HEK293T (cell line): ENCODE measurements at regions not wholly inside any gene's neighbourhood (a gene's known extent, or its start where the extent isn't known, plus 50 kb on each side); places are given as distances from the start of the nearest gene placed in this dataset.
"Not testable (repeated sequence)": the region's sequence is repeated elsewhere in the genome, so short reads cannot be mapped to it uniquely, and the experiment has no call there.

Source experiments
- CTCF ChIA-PET: fragments of 350-600 bp; formaldehyde crosslinking; extraction: SDS; loops from one replicate; lab custom pipeline; 2021; ENCODE audit warnings: antibody characterized with exemption, inconsistent platforms; lab: Yijun Ruan, JAX
- POLR2A ChIA-PET: fragments of 350-600 bp; formaldehyde crosslinking; extraction: SDS; loops from one replicate; lab custom pipeline; 2020; ENCODE audit warnings: antibody characterized with exemption, inconsistent platforms; lab: Yijun Ruan, JAX
- DNase-seq: peaks from one replicate; pipeline ENCODE4 v3.0.0; 2012; ENCODE audit warnings: mixed read lengths; ENCODE audit errors: extremely low spot score
- ARNT ChIP-seq: fragments of 450-650 bp; IDR thresholded peaks from 2 replicates; pipeline ENCODE4 v1.6.1; 2017; ENCODE audit warnings: mild to moderate bottlenecking
- BHLHE40 ChIP-seq: fragments of 450-650 bp; IDR thresholded peaks from 2 replicates; pipeline ENCODE4 v1.6.1; 2016; ENCODE audit warnings: mild to moderate bottlenecking, moderate library complexity, borderline replicate concordance
- CTBP1 ChIP-seq: fragments of 450-650 bp; IDR thresholded peaks from 2 replicates; pipeline ENCODE4 v1.6.1; 2016; ENCODE audit warnings: borderline replicate concordance
- ELF4 ChIP-seq: fragments of 450-650 bp; IDR thresholded peaks from 2 replicates; pipeline ENCODE4 v1.6.1; 2017; ENCODE audit warnings: antibody characterized with exemption
- FOXA1 ChIP-seq: fragments of 450-650 bp; IDR thresholded peaks from 2 replicates; pipeline ENCODE4 v1.6.1; 2016; ENCODE audit warnings: mild to moderate bottlenecking
- FOXK2 ChIP-seq: fragments of 450-650 bp; IDR thresholded peaks from 2 replicates; pipeline ENCODE4 v1.6.1; 2016; ENCODE audit warnings: mild to moderate bottlenecking
- FOXM1 ChIP-seq: fragments of 450-650 bp; IDR thresholded peaks from 2 replicates; pipeline ENCODE4 v1.6.1; 2017; ENCODE audit warnings: mild to moderate bottlenecking, borderline replicate concordance
- HDGF ChIP-seq: fragments of 450-650 bp; IDR thresholded peaks from 2 replicates; pipeline ENCODE4 v1.6.1; 2017; ENCODE audit warnings: antibody characterized with exemption, borderline replicate concordance
- L3MBTL2 ChIP-seq: fragments of 450-650 bp; conservative IDR thresholded peaks from 2 replicates; pipeline ENCODE4 v1.6.1; 2016; ENCODE audit warnings: mild to moderate bottlenecking
- LEF1 ChIP-seq: fragments of 450-650 bp; IDR thresholded peaks from 2 replicates; pipeline ENCODE4 v1.6.1; 2017; ENCODE audit warnings: mild to moderate bottlenecking, borderline replicate concordance
- NFRKB ChIP-seq: fragments of 450-650 bp; IDR thresholded peaks from 2 replicates; pipeline ENCODE4 v1.6.1; 2016; ENCODE audit warnings: mild to moderate bottlenecking, moderate library complexity
- SP1 ChIP-seq: fragments of 450-650 bp; IDR thresholded peaks from 2 replicates; pipeline ENCODE4 v1.6.1; 2017
- SUZ12 ChIP-seq: fragments of 450-650 bp; IDR thresholded peaks from 2 replicates; pipeline ENCODE4 v1.6.1; 2016; ENCODE audit warnings: mild to moderate bottlenecking
- TARDBP ChIP-seq: fragments of 450-650 bp; IDR thresholded peaks from 2 replicates; pipeline ENCODE4 v1.6.1; 2016
- ZNF384 ChIP-seq: fragments of 450-650 bp; IDR thresholded peaks from 2 replicates; pipeline ENCODE4 v1.6.1; 2016
- TF ChIP-seq, protein P1 (sequence below): fragments of 450-650 bp; IDR thresholded peaks from 2 replicates; pipeline ENCODE4 v1.6.1; 2016

DNA sequence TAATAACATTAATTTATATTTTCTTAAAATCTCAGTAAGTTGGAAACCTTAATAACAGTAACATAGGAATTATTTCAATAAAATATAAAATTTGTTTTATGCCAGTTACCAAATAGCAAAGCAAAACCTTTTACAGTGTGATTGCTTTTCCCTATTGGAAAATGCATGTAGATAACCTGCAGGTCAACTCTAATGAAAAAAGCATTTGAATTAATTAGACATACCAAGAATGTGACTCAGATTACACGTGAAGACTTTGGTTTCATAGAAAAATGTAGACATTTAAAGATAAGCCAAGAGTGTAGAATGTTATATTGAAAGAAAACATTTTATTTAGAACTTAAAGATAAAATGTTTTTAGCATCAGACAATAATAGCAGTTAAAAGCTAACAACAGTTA lies 888.1 kb downstream of the TMEM121 start:
- DNase-seq, result no peak
- no peak for TF ChIP-seq BHLHE40
- TF ChIP-seq NFRKB, result no peak
- no peak for TF ChIP-seq FOXM1
- TF ChIP-seq ARNT, result no peak
- TF ChIP-seq LEF1, result no peak
- no peak for TF ChIP-seq CTBP1
- TF ChIP-seq HDGF, result no peak
- TF ChIP-seq ZNF384, result no peak
- no peak for TF ChIP-seq FOXK2
- no peak for TF ChIP-seq L3MBTL2
- TF ChIP-seq FOXA1, result no peak
- no peak for TF ChIP-seq SP1
- no peak for TF ChIP-seq ELF4
- TF ChIP-seq, protein P1, sequence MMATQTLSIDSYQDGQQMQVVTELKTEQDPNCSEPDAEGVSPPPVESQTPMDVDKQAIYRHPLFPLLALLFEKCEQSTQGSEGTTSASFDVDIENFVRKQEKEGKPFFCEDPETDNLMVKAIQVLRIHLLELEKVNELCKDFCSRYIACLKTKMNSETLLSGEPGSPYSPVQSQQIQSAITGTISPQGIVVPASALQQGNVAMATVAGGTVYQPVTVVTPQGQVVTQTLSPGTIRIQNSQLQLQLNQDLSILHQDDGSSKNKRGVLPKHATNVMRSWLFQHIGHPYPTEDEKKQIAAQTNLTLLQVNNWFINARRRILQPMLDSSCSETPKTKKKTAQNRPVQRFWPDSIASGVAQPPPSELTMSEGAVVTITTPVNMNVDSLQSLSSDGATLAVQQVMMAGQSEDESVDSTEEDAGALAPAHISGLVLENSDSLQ, result no peak
- no peak for TF ChIP-seq TARDBP
- no peak for TF ChIP-seq SUZ12
- ChIA-PET CTCF (no interaction called here), POLR2A (no interaction called here)

DNA sequence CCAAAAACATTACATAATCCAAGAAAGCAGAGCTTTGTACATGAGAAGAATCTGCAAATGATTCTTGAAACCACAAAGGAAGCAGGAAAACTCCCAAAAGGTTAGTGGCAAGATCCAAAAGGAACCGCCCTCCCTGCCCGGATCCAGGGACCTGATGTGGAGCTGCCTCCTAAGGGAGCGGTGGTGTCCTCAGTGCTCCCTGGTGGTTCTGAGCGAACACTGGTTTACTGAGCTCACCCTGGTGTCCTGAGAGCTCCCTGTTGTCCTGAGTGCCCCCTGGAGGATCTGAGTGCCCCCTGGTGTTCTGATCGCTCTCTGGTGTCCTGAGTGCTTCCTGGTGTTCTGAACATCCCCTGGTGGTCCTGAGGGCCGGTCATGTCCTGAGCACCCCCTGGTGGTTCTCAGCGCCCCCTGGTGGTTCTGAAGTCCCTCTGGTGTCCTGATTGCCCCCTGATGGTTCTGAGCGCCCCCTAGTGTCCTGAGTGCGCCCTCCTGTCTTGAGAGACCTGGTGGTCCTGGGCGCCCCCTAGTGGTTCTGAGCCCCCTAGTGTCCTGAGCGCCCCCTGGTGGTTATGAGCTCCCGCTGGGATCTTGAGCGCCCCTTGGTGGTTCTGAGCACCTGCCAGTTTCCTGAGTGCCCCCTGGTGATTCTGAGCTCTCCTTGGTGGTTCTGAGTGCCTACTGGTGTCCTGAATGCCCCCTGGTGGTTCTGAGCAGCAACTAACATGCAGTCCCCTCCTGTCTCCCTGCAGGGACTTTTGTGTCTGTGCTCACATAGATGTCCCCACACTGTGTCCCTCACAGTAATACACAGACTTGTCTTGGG lies 891.1 kb downstream of the TMEM121 start:
- CTCF ChIA-PET, result no interaction called here
- DNase-seq, result peak; percentile 26
- TF ChIP-seq ELF4 (no peak), FOXK2 (no peak), LEF1 (no peak), SP1 (no peak), HDGF (no peak), CTBP1 (no peak), BHLHE40 (no peak), NFRKB (no peak), TARDBP (no peak), ZNF384 (no peak), SUZ12 (no peak), FOXA1 (no peak), ARNT (no peak), FOXM1 (no peak), L3MBTL2 (no peak)
- TF ChIP-seq, protein P1, result no peak
- POLR2A ChIA-PET, result no interaction called here

DNA sequence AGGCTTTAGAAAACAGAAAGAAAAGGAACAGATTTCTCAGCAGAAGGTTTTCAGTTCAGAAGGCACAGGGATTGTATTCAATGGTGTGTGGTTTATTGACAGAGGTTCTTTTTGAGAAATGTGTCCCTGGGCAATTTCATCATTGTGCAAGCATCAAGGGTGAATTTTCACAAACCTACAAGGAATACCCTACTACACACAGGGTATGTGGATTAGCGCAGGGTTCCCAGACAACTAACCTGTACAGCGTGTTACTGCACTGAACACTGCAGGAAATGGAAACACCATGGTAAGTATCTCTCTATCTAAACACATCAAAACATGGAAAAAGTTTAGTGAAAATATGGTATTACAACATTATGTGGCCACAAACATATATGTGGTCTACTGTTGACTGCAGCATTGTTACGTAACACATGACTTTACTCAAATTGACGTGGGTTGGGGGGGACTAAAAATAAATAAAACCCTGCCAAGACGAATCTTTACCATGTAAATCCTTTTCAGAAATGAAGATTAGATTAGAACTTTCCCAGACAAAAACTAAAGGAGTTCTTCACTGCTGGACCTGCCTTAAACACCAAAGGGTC lies 893.1 kb downstream of the TMEM121 start:
- ChIA-PET CTCF (no interaction called here), POLR2A (no interaction called here)
- DNase-seq, result no peak
- TF ChIP-seq FOXM1 (no peak), BHLHE40 (no peak), SUZ12 (no peak), HDGF (no peak), LEF1 (no peak), FOXK2 (no peak), SP1 (no peak), TARDBP (no peak), ARNT (no peak), FOXA1 (no peak), L3MBTL2 (no peak), ELF4 (no peak), CTBP1 (no peak), NFRKB (no peak), ZNF384 (no peak)
- TF ChIP-seq, protein P1, result no peak

DNA sequence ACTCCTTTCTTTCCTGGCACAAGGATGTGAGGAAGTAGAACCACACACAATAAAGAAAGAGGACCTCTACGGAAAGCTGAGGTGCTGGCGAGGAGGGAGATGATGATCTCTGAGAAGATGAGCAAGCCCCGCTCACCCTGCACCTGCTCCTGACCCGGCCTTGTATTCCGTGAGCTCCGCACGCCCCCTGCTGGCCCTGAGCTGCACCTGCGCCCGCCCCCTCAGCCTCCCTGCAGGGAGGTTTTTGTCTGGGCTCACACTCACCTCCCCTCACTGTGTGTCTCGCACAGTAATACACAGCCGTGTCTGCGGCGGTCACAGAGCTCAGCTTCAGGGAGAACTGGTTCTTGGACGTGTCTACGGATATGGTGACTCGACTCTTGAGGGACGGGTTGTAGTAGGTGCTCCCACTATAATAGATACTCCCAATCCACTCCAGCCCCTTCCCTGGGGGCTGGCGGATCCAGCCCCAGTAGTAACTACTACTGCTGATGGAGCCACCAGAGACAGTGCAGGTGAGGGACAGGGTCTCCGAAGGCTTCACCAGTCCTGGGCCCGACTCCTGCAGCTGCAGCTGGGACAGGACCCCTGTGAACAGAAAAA lies 895.1 kb downstream of the TMEM121 start:
- CTCF ChIA-PET, result interaction anchor here (0.6 to 1.0 kb wide), 4 partner anchors 9 to 262 kb away, joined by 3 to 5 read pairs (median 3); no protein-coding TSS in a partner anchor
- POLR2A ChIA-PET, result not testable (repeated sequence)
- DNase-seq, result peak; percentile 15

DNA sequence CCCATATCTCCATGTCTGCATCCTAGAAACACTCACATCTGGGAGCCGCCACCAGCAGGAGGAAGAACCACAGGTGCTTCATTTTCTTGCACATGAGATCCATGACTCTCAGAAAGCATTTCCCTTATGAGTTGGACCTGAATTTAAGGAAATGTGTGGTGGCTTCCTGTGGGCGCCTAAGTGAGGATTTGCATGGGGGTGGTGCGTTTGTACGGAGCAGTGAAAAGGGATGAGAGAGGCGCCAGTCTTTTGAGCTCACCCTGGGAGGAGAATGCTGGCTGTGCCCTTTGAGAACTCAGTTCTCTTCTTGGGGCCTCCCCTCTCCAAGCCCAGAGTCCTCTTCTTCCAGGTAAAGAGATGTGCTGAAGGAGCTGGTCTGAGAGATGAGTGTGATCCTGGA lies 895.7 kb downstream of the TMEM121 start:
- TF ChIP-seq L3MBTL2, result no peak
- no peak for TF ChIP-seq SP1
- no peak for TF ChIP-seq BHLHE40
- TF ChIP-seq SUZ12, result no peak
- no peak for DNase-seq
- ChIA-PET CTCF (interaction anchor here (0.6 to 1.0 kb wide), 3 partner anchors 9 to 122 kb away, joined by 3 to 5 read pairs (median 3); no protein-coding TSS in a partner anchor), POLR2A (no interaction called here)

DNA sequence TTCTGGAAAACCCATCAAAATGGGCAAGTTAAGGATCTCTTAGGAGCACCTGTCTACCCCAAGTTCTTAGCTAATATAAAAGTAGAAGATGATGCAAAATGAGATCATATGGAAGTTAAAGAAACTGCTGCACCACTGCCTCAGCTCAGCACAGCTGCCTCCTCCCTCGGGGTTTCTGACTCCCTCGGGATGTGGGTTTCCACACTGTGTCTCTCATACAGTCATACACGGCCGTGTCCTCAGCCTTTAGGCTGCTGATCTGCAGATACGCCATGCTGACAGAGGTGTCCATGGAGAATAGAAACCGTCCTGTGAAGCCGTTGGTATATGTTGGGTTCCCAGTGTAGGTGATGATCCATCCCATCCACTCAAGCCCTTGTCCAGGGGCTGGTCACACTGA lies 898.8 kb downstream of the TMEM121 start:
- DNase-seq, POLR2A ChIA-PET, CTCF ChIA-PET: not testable (repeated sequence)
